GM12892 (cell line): ENCODE measurements at regions not wholly inside any gene's neighbourhood (a gene's known extent, or its start where the extent isn't known, plus 50 kb on each side); places are given as distances from the start of the nearest gene placed in this dataset.

Experiments used
- POLR2A ChIP-seq: IDR thresholded peaks from 2 replicates; pipeline ENCODE4 v1.6.1; 2011; ENCODE audit warnings: low read depth, low read length, control low read depth
- POLR2AphosphoS5 ChIP-seq: IDR thresholded peaks from 2 replicates; pipeline ENCODE4 v1.6.1; 2011; ENCODE audit warnings: low read depth, low read length, control low read depth

DNA sequence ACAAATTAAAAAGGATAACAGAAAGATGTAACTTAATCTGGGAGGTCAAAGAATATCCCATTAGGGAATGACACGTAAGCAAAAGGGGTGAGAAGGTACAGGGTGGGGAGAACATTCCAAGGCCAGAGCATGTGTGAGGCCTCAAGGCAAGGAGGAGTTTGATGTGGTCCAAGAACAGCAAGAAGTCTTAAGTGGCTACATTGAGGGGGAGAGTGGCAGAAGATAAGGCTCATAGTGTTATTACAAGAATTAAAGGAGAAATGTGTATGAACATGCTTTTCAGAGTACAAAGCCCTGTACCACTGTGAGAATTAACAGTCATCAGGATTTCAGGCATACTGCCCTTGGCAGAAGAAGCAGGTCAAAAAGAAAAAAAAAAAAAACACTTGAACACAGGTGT is 174.4 kb upstream of the ERBB4 start:
- TF ChIP-seq POLR2A (no peak), POLR2AphosphoS5 (no peak)
